Testis (tissue), 2 donors: ENCODE measurements at regions not wholly inside any gene's neighbourhood (a gene's known extent, or its start where the extent isn't known, plus 50 kb on each side); places are given as distances from the start of the nearest gene placed in this dataset.
"Not testable (repeated sequence)": the region's sequence is repeated elsewhere in the genome, so short reads cannot be mapped to it uniquely, and the experiment has no call there.

ENCODE experiments used
- POLR2A ChIP-seq: fragments of 450-650 bp; IDR thresholded peaks from one replicate; pipeline ENCODE4 v1.6.1; 2017; ENCODE audit warnings: antibody characterized with exemption, mild to moderate bottlenecking, moderate library complexity
- TF ChIP-seq, protein P1 (sequence below), 3 experiments: fragments of 450-650 bp in 2 of 3; fragments of 200-600 bp in 1 of 3; sonication (generic) in 1 of 3; IDR thresholded peaks; one replicate each; pipeline ENCODE4 v1.5.1; 2016 to 2019; ENCODE audit warnings: antibody characterized with exemption in 3 of 3, mild to moderate bottlenecking in 2 of 3, moderate library complexity in 1 of 3

DNA sequence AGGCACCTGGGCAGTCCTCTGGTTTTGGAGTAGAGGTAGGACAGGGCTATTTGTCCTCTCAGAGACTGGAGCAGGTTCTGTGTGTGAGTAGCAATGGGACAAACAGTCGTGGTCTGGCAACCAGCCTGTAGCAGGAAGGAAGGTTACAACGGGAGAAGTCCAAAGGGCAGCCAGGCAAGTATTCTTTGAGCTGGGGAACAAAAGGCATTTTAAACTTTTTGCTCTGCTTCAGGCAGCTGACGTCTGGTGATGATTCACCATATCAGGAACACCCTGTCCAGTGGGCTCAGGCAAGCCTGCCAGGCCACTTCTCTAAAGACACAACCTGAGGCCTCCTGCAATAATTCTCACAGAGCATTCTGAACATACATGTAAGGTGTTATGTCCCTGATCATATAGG lies 215.8 kb downstream of the FAM72C start:
- TF ChIP-seq, protein P1, sequence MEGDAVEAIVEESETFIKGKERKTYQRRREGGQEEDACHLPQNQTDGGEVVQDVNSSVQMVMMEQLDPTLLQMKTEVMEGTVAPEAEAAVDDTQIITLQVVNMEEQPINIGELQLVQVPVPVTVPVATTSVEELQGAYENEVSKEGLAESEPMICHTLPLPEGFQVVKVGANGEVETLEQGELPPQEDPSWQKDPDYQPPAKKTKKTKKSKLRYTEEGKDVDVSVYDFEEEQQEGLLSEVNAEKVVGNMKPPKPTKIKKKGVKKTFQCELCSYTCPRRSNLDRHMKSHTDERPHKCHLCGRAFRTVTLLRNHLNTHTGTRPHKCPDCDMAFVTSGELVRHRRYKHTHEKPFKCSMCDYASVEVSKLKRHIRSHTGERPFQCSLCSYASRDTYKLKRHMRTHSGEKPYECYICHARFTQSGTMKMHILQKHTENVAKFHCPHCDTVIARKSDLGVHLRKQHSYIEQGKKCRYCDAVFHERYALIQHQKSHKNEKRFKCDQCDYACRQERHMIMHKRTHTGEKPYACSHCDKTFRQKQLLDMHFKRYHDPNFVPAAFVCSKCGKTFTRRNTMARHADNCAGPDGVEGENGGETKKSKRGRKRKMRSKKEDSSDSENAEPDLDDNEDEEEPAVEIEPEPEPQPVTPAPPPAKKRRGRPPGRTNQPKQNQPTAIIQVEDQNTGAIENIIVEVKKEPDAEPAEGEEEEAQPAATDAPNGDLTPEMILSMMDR (IDR thresholded peaks at IDR 0.05) = not testable (repeated sequence)
- TF ChIP-seq POLR2A = not testable (repeated sequence)
